K562 (cell line): ENCODE measurements at regions not wholly inside any gene's neighbourhood (a gene's known extent, or its start where the extent isn't known, plus 50 kb on each side); places are given as distances from the start of the nearest gene placed in this dataset.

Experiments used
- ATAC-seq: fragments of 200-7000 bp; cut with Tn5 transposase; 3 replicates; pipeline ENCODE4 v1.9.1; 2020; ENCODE audit warnings: moderate library complexity
- BruUV-seq: library from RNA; stranded (reverse); fragments of 400-500 nt; replicated peaks from 2 replicates; lab custom pipeline; 2021; lab: Mats Ljungman, UMichigan
- CTCF ChIA-PET: fragments of 300-600 bp; formaldehyde crosslinking; extraction: SDS; loops from one replicate; lab custom pipeline; 2021; ENCODE audit warnings: low intra/inter-chr PET ratio; lab: Yijun Ruan, JAX
- POLR2A ChIA-PET: fragments of 300-600, 350-650 bp; sonication (Branson Sonifier 250); formaldehyde crosslinking; extraction: SDS; loops from one replicate; lab custom pipeline; 2021; ENCODE audit warnings: antibody characterized with exemption, inconsistent platforms; lab: Yijun Ruan, JAX
- DNase-seq, 4 experiments: peaks; one replicate each; pipeline versions ENCODE4 v3.0.0 to v3.0.0-alpha.2; 2011 to 2018; ENCODE audit warnings: low spot score in 3 of 4, mixed read lengths in 3 of 4; ENCODE audit errors: extremely low read depth in 1 of 4
- FAIRE-seq: peaks from 2 replicates; lab custom pipeline; 2011; peaks lifted over from hg19 to GRCh38; lab: Jason Lieb, UNC
- H2AFZ ChIP-seq: 2 replicates; pipeline ENCODE4 v1.6.0; 2011; ENCODE audit warnings: low read depth, low read length, control low read depth, inconsistent platforms
- H3K27ac ChIP-seq: fragments of 200-600 bp; 3 replicates; pipeline ENCODE4 v1.8.0; 2011; ENCODE audit warnings: low read depth, mild to moderate bottlenecking, control low read depth, inconsistent platforms, low read length, moderate library complexity, mixed read lengths; ENCODE audit errors: extremely low read depth
- H3K27me3 ChIP-seq, 2 experiments: fragments of 300-600 bp in 1 of 2; 2 replicates in 1 of 2; 3 replicates in 1 of 2; pipeline versions ENCODE4 v1.6.0 to v1.8.0; 2011; ENCODE audit warnings: inconsistent platforms in 2 of 2, low read length in 2 of 2, mild to moderate bottlenecking in 1 of 2, mixed read lengths in 1 of 2, moderate library complexity in 1 of 2; ENCODE audit not compliant: control insufficient read depth in 2 of 2, insufficient read depth in 2 of 2
- H3K36me3 ChIP-seq: fragments of 300-600 bp; 3 replicates; pipeline ENCODE4 v1.8.0; 2011; ENCODE audit warnings: mild to moderate bottlenecking, low read length, inconsistent platforms; ENCODE audit not compliant: control insufficient read depth, insufficient read depth
- H3K4me1 ChIP-seq, 2 experiments: fragments of 200-600 bp in 1 of 2; replicated peaks in 1 of 2; 2 replicates in 1 of 2; 3 replicates in 1 of 2; pipeline versions ENCODE4 v1.5.1 to v1.8.0; 2011; ENCODE audit warnings: inconsistent platforms in 2 of 2, low read length in 2 of 2, mild to moderate bottlenecking in 1 of 2, mixed read lengths in 1 of 2, moderate library complexity in 1 of 2; ENCODE audit not compliant: control insufficient read depth in 2 of 2, insufficient read depth in 2 of 2
- H3K4me2 ChIP-seq: 2 replicates; pipeline ENCODE4 v1.6.1; 2011; ENCODE audit warnings: low read length, control low read depth, inconsistent platforms, mixed read lengths; ENCODE audit not compliant: insufficient read depth
- H3K4me3 ChIP-seq: fragments of 200-600 bp; sonication (generic), shearing (Covaris generic); 2 replicates; pipeline ENCODE4 v1.5.1; 2016; ENCODE audit warnings: control low read depth, inconsistent platforms
- H3K79me2 ChIP-seq: fragments of 200-600 bp; 3 replicates; pipeline ENCODE4 v1.8.0; 2011; ENCODE audit warnings: low read length, inconsistent platforms; ENCODE audit not compliant: control insufficient read depth, insufficient read depth
- H3K9ac ChIP-seq, 2 experiments: 2 replicates each; pipeline versions ENCODE4 v1.6.0 to v1.6.1; 2011; ENCODE audit warnings: low read depth in 2 of 2, low read length in 2 of 2, control low read depth in 1 of 2, inconsistent platforms in 1 of 2, mild to moderate bottlenecking in 1 of 2, mixed read lengths in 1 of 2; ENCODE audit not compliant: insufficient read depth in 1 of 2
- H3K9me1 ChIP-seq: one replicate; pipeline ENCODE4 v1.6.0; 2011; ENCODE audit warnings: inconsistent platforms, mild to moderate bottlenecking, low read length, moderate library complexity; ENCODE audit not compliant: control insufficient read depth, insufficient read depth
- H3K9me3 ChIP-seq: replicated peaks from 2 replicates; pipeline ENCODE4 v1.5.1; 2011; ENCODE audit warnings: low read depth, low read length, inconsistent platforms; ENCODE audit not compliant: control insufficient read depth, insufficient read depth
- H4K20me1 ChIP-seq: replicated peaks from 2 replicates; pipeline ENCODE4 v1.6.1; 2011; ENCODE audit warnings: low read length, inconsistent platforms, mixed read lengths; ENCODE audit not compliant: control insufficient read depth, insufficient read depth
- CBX1 ChIP-seq: sonication (generic); IDR thresholded peaks from 2 replicates; pipeline ENCODE4 v1.6.1; 2016; ENCODE audit warnings: antibody characterized with exemption, low read depth, mild to moderate bottlenecking
- NRF1 ChIP-seq, 2 experiments: fragments of 450-650 bp; IDR thresholded peaks in 1 of 2; conservative IDR thresholded peaks in 1 of 2; 2 replicates each; pipeline ENCODE4 v1.6.1; 2014; ENCODE audit warnings: mild to moderate bottlenecking in 2 of 2
- TBL1XR1 ChIP-seq, 2 experiments: IDR thresholded peaks; 2 replicates each; pipeline ENCODE4 v1.6.1; 2012; ENCODE audit warnings: improper control_type of control experiment in 2 of 2, low read length in 2 of 2, mild to moderate bottlenecking in 1 of 2
- WGBS: fragments of 100-300 bp; shearing (Covaris generic); methylation state at CpG from one replicate; pipeline ENCODE4 v1.1.6; 2016; ENCODE audit warnings: low coverage, mixed read lengths; ENCODE audit not compliant: insufficient coverage; ENCODE audit errors: missing lambda C conversion rate; 5-methylcytosine and 5-hydroxymethylcytosine counted together
- in situ Hi-C: fragments of 300-500 bp; cut with MboI; formaldehyde crosslinking; loops from 4 replicates; pipeline ENCODE4 v1.15.0; 2018; ENCODE audit warnings: inconsistent platforms, mixed read lengths
- intact Hi-C: fragments of 100-400 bp; cut with micrococcal nuclease; formaldehyde crosslinking; loops from 2 replicates; pipeline ENCODE4 v1.14.2; 2022
- TF ChIP-seq, protein P1 (sequence below): fragments of 200-800 bp; sonication (Bioruptor generic); IDR thresholded peaks from 2 replicates; pipeline ENCODE4 v1.6.1; 2017; ENCODE audit warnings: missing genetic modification characterization, missing compliant biosample characterization
- TF ChIP-seq, protein P2 (sequence below): sonication (generic); formaldehyde crosslinking; IDR thresholded peaks from 2 replicates; pipeline ENCODE4 v1.8.0; 2022; ENCODE audit warnings: missing genetic modification reagents, mild to moderate bottlenecking, borderline replicate concordance

DNA sequence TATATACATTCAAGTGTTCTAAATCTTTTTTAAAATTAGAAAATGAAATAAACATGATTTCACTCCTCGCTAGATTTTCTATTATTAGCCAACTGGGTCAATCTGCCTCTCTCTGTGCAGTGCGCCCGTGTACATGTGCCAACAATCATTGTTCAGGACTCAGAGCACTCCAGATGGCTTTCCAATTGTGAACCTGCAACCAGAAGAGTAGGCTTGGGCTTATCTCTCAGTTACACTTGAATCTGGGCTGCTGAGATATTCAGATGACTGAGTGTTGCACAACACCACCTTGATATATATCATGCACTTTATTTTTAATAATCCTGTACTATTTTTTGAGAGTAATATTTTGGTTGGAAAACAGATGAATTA lies 184.0 kb upstream of the FSTL5 start:
- BruUV-seq = no TSS peak
- WGBS = 0% methylated on average over 3 of the region's 3 CpGs
- FAIRE-seq (no peak), ATAC-seq (no peak), DNase-seq (peak in 1 of 4 experiments; percentile 0)
- in situ Hi-C loops (no loop called here), intact Hi-C loops (no loop called here)
- Histone ChIP-seq H4K20me1 (no peaks in the 10 kb centered on the region), H3K9ac (no peak overlapping the region), H3K36me3 (no peaks in the 10 kb centered on the region), H3K4me1 (no peaks in the 10 kb centered on the region), H3K79me2 (no peaks in the 10 kb centered on the region), H2AFZ (no peak overlapping the region), H3K4me3 (no peak overlapping the region), H3K27ac (no peak overlapping the region), H3K9me3 (no peaks in the 10 kb centered on the region), H3K9me1 (no peaks in the 10 kb centered on the region), H3K4me2 (no peak overlapping the region), H3K27me3 (no peaks in the 10 kb centered on the region)
- ChIA-PET POLR2A (no interaction called here), CTCF (no interaction called here)
- no peak for TF ChIP-seq CBX1

DNA sequence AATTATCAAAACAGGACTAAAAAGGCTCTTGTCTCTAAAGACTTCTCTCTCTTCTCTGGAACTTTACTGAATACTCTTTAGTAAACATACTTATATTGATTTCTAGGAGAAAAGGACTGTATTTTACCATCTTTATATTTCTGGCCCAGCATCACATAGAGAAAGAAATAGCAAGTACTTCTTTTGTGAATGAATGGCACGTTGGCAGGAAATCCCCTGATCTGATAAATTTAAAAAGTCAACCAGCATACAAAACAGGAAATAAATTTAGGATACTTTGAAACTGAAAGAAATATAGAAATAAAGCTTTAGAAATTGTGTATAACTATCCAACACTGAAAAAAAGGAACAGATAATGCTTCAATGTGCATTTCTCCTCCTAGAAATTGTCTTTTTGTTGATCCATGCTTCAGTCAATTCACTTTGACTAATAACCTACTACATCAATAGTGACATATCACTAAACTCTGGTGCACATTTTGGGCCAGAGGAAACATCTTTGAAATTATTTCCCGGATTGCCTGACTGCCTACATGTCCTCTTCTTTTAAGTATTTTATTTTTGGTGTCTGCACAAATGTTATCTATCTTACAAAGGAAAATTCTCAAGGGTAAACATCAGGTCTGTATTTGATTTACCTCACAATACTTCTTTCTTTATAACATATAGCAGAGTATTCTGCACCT lies 183.5 kb upstream of the FSTL5 start:
- POLR2A ChIA-PET = no interaction called here
- H3K27ac ChIP-seq = no peak overlapping the region
- no CpG with 5 or more reads among the region's 2 CpGs for WGBS
- H3K9me1 ChIP-seq = no peaks in the 10 kb centered on the region
- H2AFZ ChIP-seq = no peak overlapping the region
- no peaks in the 10 kb centered on the region for H3K4me1 ChIP-seq
- in situ Hi-C loops (no loop called here), intact Hi-C loops (no loop called here)
- BruUV-seq = no TSS peak
- no peaks in the 10 kb centered on the region for H3K27me3 ChIP-seq
- no peak overlapping the region for H3K4me2 ChIP-seq
- TF ChIP-seq TBL1XR1 (IDR thresholded peaks at IDR 0.05; ENCODE audit: low read length in 2 of 2) = no peak
- TF ChIP-seq NRF1 (conservative IDR thresholded peaks at IDR 0.05 in 1 of 2, IDR thresholded peaks at IDR 0.05 in 1 of 2) = no peak
- TF ChIP-seq, protein P1, sequence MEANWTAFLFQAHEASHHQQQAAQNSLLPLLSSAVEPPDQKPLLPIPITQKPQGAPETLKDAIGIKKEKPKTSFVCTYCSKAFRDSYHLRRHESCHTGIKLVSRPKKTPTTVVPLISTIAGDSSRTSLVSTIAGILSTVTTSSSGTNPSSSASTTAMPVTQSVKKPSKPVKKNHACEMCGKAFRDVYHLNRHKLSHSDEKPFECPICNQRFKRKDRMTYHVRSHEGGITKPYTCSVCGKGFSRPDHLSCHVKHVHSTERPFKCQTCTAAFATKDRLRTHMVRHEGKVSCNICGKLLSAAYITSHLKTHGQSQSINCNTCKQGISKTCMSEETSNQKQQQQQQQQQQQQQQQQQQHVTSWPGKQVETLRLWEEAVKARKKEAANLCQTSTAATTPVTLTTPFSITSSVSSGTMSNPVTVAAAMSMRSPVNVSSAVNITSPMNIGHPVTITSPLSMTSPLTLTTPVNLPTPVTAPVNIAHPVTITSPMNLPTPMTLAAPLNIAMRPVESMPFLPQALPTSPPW (CRISPR knock-in tag) = no peak
- TF ChIP-seq, protein P2, sequence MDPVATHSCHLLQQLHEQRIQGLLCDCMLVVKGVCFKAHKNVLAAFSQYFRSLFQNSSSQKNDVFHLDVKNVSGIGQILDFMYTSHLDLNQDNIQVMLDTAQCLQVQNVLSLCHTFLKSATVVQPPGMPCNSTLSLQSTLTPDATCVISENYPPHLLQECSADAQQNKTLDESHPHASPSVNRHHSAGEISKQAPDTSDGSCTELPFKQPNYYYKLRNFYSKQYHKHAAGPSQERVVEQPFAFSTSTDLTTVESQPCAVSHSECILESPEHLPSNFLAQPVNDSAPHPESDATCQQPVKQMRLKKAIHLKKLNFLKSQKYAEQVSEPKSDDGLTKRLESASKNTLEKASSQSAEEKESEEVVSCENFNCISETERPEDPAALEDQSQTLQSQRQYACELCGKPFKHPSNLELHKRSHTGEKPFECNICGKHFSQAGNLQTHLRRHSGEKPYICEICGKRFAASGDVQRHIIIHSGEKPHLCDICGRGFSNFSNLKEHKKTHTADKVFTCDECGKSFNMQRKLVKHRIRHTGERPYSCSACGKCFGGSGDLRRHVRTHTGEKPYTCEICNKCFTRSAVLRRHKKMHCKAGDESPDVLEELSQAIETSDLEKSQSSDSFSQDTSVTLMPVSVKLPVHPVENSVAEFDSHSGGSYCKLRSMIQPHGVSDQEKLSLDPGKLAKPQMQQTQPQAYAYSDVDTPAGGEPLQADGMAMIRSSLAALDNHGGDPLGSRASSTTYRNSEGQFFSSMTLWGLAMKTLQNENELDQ (CRISPR knock-in tag) = no peak
- no peak overlapping the region for H3K4me3 ChIP-seq
- CTCF ChIA-PET = no interaction called here
- H3K9me3 ChIP-seq = no peaks in the 10 kb centered on the region
- no peak for DNase-seq
- no peak overlapping the region for H3K9ac ChIP-seq
- ATAC-seq = no peak
- no peaks in the 10 kb centered on the region for H4K20me1 ChIP-seq
- no peaks in the 10 kb centered on the region for H3K79me2 ChIP-seq
- no peaks in the 10 kb centered on the region for H3K36me3 ChIP-seq
- no peak for FAIRE-seq
